ENCODE measurements at regions not wholly inside any gene's neighbourhood (a gene's known extent, or its start where the extent isn't known, plus 50 kb on each side); places are given as distances from the start of the nearest gene placed in this dataset.

DNA sequence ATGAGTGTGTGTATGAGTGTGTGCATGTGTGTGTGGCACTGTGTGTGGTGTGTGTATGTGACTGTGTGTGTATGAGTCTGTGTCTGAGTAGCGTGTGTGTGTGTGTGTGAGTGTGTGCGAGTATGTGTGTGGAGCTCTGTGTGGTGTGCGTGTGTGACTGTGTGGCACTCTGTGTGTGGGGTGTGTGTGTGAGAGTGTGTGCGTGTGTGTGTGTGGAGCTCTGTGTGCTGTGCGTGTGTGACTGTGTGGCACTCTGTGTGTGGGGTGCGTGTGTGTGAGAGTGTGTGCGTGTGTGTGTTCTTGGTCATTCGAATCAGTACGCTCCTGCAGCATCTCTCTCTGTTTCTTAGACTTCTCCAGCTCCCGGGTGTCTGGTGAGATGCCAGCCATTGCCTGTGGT lies 76.9 kb upstream of the TMEM132C start:
- TF ChIP-seq, protein P1, sequence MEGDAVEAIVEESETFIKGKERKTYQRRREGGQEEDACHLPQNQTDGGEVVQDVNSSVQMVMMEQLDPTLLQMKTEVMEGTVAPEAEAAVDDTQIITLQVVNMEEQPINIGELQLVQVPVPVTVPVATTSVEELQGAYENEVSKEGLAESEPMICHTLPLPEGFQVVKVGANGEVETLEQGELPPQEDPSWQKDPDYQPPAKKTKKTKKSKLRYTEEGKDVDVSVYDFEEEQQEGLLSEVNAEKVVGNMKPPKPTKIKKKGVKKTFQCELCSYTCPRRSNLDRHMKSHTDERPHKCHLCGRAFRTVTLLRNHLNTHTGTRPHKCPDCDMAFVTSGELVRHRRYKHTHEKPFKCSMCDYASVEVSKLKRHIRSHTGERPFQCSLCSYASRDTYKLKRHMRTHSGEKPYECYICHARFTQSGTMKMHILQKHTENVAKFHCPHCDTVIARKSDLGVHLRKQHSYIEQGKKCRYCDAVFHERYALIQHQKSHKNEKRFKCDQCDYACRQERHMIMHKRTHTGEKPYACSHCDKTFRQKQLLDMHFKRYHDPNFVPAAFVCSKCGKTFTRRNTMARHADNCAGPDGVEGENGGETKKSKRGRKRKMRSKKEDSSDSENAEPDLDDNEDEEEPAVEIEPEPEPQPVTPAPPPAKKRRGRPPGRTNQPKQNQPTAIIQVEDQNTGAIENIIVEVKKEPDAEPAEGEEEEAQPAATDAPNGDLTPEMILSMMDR (conservative IDR thresholded peaks at IDR 0.05; ENCODE audit: low read length) = no peak
- no peak for TF ChIP-seq EZH2phosphoT487 (IDR thresholded peaks at IDR 0.05; ENCODE audit: borderline replicate concordance, low read depth, low read length)
